GM06990 (cell line): ENCODE measurements at regions not wholly inside any gene's neighbourhood (a gene's known extent, or its start where the extent isn't known, plus 50 kb on each side); places are given as distances from the start of the nearest gene placed in this dataset.
"Not testable (repeated sequence)": the region's sequence is repeated elsewhere in the genome, so short reads cannot be mapped to it uniquely, and the experiment has no call there.

Source experiments
- DNase-seq: peaks from one replicate; pipeline ENCODE4 v3.0.0-alpha.2; 2011; ENCODE audit not compliant: insufficient read length; ENCODE audit errors: extremely low read depth
- H3K27me3 ChIP-seq: replicated peaks from 2 replicates; pipeline ENCODE4 v1.6.0; 2011; ENCODE audit warnings: low read length; ENCODE audit not compliant: control insufficient read depth, insufficient read depth
- H3K36me3 ChIP-seq: 2 replicates; pipeline ENCODE4 v1.5.1; 2011; ENCODE audit warnings: low read length; ENCODE audit not compliant: control insufficient read depth, insufficient read depth
- H3K4me3 ChIP-seq: replicated peaks from 2 replicates; pipeline ENCODE4 v1.5.1; 2011; ENCODE audit warnings: low read depth, mild to moderate bottlenecking, control low read depth, low read length
- TF ChIP-seq, protein P1 (sequence below): IDR thresholded peaks from 2 replicates; pipeline ENCODE4 v1.5.1; 2011; ENCODE audit warnings: low read length, control low read depth, mild to moderate bottlenecking, inconsistent platforms; ENCODE audit not compliant: insufficient read depth, poor library complexity, severe bottlenecking

DNA sequence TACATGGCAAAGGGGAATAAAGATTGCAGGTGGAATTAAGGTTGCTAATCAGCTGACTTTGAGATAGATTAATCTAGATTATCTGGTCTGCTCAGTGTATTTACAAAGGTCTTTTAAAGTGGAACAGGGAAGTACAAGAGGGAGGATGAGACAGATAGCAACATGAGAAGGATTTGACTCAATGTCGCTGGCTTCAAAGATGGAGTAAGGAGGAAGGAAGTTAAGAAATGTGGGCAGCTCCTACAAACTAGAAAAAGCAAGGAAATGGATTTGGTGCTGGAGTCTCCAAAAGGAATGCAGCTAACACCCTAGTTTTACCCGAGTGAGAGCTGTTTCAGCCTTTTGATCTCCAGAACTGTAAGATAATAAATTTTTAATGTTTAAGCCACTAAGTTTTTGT is 180.7 kb upstream of the TTC14 start:
- TF ChIP-seq, protein P1, sequence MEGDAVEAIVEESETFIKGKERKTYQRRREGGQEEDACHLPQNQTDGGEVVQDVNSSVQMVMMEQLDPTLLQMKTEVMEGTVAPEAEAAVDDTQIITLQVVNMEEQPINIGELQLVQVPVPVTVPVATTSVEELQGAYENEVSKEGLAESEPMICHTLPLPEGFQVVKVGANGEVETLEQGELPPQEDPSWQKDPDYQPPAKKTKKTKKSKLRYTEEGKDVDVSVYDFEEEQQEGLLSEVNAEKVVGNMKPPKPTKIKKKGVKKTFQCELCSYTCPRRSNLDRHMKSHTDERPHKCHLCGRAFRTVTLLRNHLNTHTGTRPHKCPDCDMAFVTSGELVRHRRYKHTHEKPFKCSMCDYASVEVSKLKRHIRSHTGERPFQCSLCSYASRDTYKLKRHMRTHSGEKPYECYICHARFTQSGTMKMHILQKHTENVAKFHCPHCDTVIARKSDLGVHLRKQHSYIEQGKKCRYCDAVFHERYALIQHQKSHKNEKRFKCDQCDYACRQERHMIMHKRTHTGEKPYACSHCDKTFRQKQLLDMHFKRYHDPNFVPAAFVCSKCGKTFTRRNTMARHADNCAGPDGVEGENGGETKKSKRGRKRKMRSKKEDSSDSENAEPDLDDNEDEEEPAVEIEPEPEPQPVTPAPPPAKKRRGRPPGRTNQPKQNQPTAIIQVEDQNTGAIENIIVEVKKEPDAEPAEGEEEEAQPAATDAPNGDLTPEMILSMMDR = no peak
- no peak for DNase-seq
- Histone ChIP-seq H3K36me3 (no peaks in the 10 kb centered on the region), H3K4me3 (no peak overlapping the region), H3K27me3 (no peaks in the 10 kb centered on the region)

GRCh38 chr3:180421721-180422120 is 180.2 kb upstream of the TTC14 start:
- Histone ChIP-seq H3K27me3 (no peaks in the 10 kb centered on the region), H3K4me3 (no peak overlapping the region), H3K36me3 (no peaks in the 10 kb centered on the region)
- TF ChIP-seq, protein P1 = no peak
- no peak for DNase-seq

GRCh38 chr3:180424305-180424704 is 177.7 kb upstream of the TTC14 start:
- not testable (repeated sequence) for H3K27me3 ChIP-seq, H3K36me3 ChIP-seq, H3K4me3 ChIP-seq, DNase-seq

DNA sequence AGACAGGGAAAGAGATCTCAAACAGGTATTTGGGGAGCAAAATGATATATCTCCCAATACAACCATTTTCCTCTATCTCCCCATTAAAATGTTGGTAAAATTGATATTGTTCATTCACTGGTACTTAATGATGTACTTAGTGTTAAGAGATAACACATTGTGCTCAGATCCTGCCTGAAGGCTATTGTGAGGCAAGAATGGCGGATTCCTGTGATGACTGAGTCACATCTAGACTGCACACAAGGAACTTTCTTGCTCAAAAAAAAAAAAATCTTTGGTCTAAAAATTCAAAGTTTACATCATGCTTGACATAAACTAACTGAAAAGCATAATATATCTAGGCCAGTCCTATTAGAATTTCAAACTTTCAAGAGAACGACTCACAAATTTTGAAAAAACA is 171.1 kb upstream of the TTC14 start:
- no peaks in the 10 kb centered on the region for H3K27me3 ChIP-seq
- H3K36me3 ChIP-seq = no peaks in the 10 kb centered on the region
- H3K4me3 ChIP-seq = no peak overlapping the region
- TF ChIP-seq, protein P1 = no peak
- no peak for DNase-seq

DNA sequence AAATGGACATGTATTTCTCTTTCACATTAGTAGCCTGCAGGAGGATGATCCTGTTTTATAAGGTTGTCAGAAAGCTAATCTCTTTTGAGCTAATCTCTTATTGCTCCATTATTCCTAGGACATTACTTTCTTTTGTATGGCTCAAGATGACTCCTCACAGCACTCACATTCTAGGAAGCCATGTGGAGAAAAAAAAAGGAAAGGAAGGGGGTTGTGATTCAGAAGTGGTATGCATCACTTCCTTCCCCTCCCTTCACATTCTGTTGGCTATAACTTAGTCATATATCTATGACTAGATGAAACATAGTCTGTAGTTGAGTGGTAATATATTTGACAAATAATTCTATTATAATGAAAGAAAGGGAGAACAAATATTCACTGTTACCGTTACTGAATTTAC is 168.8 kb upstream of the TTC14 start:
- no peak for DNase-seq
- Histone ChIP-seq H3K27me3 (no peaks in the 10 kb centered on the region), H3K4me3 (no peak overlapping the region), H3K36me3 (no peaks in the 10 kb centered on the region)
- TF ChIP-seq, protein P1 = no peak

GRCh38 chr3:180447136-180447535 is 154.8 kb upstream of the TTC14 start:
- Histone ChIP-seq H3K36me3 (no peaks in the 10 kb centered on the region), H3K27me3 (no peaks in the 10 kb centered on the region), H3K4me3 (no peak overlapping the region)
- TF ChIP-seq, protein P1 = no peak
- DNase-seq = no peak

- H3K4me3 ChIP-seq, DNase-seq, H3K36me3 ChIP-seq, H3K27me3 ChIP-seq: not testable (repeated sequence)
Measured at GRCh38 chr3:180448407-180448806, 153.6 kb upstream of the TTC14 start.
